HFFc6 (cell line): ENCODE measurements at regions not wholly inside any gene's neighbourhood (a gene's known extent, or its start where the extent isn't known, plus 50 kb on each side); places are given as distances from the start of the nearest gene placed in this dataset.
"Not testable (repeated sequence)": the region's sequence is repeated elsewhere in the genome, so short reads cannot be mapped to it uniquely, and the experiment has no call there.

Source experiments
- DNase-seq: peaks from one replicate; pipeline ENCODE4 v3.0.0-alpha.2; 2018
- H3K27ac Mint-ChIP-seq: 2 replicates; pipeline ENCODE4 v1.8.0; 2020; ENCODE audit warnings: mild to moderate bottlenecking, mixed read lengths
- H3K27me3 Mint-ChIP-seq: 2 replicates; pipeline ENCODE4 v1.8.0; 2021; ENCODE audit warnings: mild to moderate bottlenecking, moderate library complexity, mixed read lengths; ENCODE audit not compliant: insufficient read depth
- H3K36me3 Mint-ChIP-seq: 2 replicates; pipeline ENCODE4 v1.8.0; 2021; ENCODE audit warnings: low read depth, mixed read lengths
- H3K4me1 Mint-ChIP-seq: 2 replicates; pipeline ENCODE4 v1.8.0; 2020; ENCODE audit warnings: low read depth, mixed read lengths
- H3K4me3 Mint-ChIP-seq: 2 replicates; pipeline ENCODE4 v1.8.0; 2020; ENCODE audit warnings: mild to moderate bottlenecking, moderate library complexity, mixed read lengths
- H3K9me3 Mint-ChIP-seq: 2 replicates; pipeline ENCODE4 v1.8.0; 2020; ENCODE audit warnings: mild to moderate bottlenecking, mixed read lengths
- TF ChIP-seq, protein P1 (sequence below): fragments of 200-600 bp; sonication (generic); IDR thresholded peaks from 2 replicates; pipeline ENCODE4 v1.5.0; 2021; ENCODE audit warnings: antibody characterized with exemption, mild to moderate bottlenecking

DNA sequence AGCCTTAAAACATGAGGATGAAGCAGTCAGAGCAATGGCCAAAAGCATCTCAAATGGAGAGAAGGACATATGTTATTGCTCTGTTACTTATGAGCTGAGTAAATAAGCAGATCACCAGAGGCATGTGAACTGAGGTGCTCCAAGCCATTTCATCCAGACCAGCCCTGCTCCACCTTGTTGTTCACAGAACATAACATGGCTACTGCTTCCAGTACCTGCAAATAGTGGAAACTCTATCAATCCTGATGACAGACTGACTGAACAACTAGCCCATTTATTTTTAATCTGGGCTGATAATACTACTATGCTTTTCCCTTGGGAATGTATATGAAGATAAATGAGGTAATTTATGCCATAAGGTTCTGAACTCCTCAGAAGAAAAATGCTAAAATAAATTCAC lies 1164.7 kb downstream of the FAM181B start:
- no peaks in the 10 kb centered on the region for H3K4me1 Mint-ChIP-seq
- H3K4me3 Mint-ChIP-seq: no peak overlapping the region
- H3K36me3 Mint-ChIP-seq: no peaks in the 10 kb centered on the region
- H3K27ac Mint-ChIP-seq: no peak overlapping the region
- H3K27me3 Mint-ChIP-seq: no peaks in the 10 kb centered on the region; the same call in 1 of the 2 replicates
- peaks cover 40% of the 10 kb centered on the region for H3K9me3 Mint-ChIP-seq
- TF ChIP-seq, protein P1, sequence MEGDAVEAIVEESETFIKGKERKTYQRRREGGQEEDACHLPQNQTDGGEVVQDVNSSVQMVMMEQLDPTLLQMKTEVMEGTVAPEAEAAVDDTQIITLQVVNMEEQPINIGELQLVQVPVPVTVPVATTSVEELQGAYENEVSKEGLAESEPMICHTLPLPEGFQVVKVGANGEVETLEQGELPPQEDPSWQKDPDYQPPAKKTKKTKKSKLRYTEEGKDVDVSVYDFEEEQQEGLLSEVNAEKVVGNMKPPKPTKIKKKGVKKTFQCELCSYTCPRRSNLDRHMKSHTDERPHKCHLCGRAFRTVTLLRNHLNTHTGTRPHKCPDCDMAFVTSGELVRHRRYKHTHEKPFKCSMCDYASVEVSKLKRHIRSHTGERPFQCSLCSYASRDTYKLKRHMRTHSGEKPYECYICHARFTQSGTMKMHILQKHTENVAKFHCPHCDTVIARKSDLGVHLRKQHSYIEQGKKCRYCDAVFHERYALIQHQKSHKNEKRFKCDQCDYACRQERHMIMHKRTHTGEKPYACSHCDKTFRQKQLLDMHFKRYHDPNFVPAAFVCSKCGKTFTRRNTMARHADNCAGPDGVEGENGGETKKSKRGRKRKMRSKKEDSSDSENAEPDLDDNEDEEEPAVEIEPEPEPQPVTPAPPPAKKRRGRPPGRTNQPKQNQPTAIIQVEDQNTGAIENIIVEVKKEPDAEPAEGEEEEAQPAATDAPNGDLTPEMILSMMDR: no peak
- no peak for DNase-seq

DNA sequence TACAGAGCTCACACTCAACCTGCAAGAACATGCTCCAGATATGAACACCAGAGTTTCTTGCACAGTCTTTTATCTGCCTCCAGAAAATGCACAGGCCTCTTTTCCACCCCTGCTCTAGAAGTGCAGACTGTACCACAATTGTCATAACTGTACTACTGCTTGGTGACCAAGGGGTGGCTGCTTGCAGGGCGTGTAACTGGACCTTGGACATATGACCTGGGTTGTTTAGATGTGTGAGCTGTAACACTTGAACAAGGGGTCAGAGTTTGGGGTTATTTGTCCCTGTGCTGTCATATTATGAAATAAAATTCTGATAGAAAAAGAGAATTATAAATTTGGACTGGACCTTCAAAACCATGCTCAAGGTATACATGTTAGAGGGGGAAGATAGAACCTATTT lies 1185.5 kb downstream of the FAM181B start:
- Mint-ChIP-seq H3K9me3 (peaks cover 32% of the 10 kb centered on the region), H3K4me3 (no peak overlapping the region), H3K27me3 (no peaks in the 10 kb centered on the region), H3K4me1 (no peaks in the 10 kb centered on the region), H3K27ac (no peak overlapping the region), H3K36me3 (no peaks in the 10 kb centered on the region; the same call in 1 of the 2 replicates)
- TF ChIP-seq, protein P1: no peak
- DNase-seq: no peak

DNA sequence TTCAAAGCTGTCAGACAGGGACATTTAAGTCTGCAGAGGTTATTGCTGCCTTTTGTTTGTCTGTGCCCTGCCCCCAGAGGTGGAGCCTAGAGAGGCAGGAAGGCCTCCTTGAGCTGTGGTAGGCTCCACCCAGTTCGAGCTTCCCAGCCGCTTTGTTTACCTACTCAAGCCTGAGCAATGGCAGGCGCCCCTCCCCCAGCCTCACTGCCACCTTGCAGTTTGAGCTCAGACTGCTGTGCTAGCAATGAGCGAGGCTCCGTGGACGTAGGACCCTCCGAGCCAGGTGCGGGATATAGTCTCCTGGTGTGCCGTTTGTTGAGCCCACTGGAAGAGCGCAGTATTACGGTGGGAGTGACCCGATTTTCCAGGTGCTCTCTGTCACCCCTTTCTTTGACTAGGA lies 1193.9 kb downstream of the FAM181B start:
- not testable (repeated sequence) for DNase-seq, H3K4me1 Mint-ChIP-seq, H3K27me3 Mint-ChIP-seq, H3K36me3 Mint-ChIP-seq, H3K27ac Mint-ChIP-seq, H3K4me3 Mint-ChIP-seq
- peaks cover 31% of the 10 kb centered on the region for H3K9me3 Mint-ChIP-seq

DNA sequence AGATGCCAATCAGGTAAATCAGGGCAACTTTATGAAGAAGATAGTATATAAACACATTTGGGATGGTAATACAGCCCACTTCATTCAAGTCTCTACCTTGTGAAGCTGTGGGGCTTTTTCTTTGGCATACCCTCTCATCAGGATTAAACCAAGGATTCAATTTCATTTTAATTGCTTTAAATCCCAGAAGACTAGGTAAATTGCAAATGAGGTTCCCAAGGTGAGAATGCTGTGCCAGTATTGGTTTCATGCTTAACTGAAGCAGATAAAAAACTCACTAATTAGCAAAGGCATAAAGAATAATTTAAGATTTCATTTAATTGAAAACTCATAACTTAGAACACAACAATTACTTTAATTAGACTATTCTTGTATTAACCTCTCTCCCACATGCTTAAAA lies 1218.1 kb downstream of the FAM181B start:
- Mint-ChIP-seq H3K4me1 (no peaks in the 10 kb centered on the region), H3K36me3 (peaks cover 10% of the 10 kb centered on the region; the same call in 1 of the 2 replicates), H3K27ac (no peak overlapping the region), H3K9me3 (peaks cover 38% of the 10 kb centered on the region), H3K27me3 (peaks cover 1% of the 10 kb centered on the region), H3K4me3 (no peak overlapping the region)
- no peak for DNase-seq
- TF ChIP-seq, protein P1: no peak

DNA sequence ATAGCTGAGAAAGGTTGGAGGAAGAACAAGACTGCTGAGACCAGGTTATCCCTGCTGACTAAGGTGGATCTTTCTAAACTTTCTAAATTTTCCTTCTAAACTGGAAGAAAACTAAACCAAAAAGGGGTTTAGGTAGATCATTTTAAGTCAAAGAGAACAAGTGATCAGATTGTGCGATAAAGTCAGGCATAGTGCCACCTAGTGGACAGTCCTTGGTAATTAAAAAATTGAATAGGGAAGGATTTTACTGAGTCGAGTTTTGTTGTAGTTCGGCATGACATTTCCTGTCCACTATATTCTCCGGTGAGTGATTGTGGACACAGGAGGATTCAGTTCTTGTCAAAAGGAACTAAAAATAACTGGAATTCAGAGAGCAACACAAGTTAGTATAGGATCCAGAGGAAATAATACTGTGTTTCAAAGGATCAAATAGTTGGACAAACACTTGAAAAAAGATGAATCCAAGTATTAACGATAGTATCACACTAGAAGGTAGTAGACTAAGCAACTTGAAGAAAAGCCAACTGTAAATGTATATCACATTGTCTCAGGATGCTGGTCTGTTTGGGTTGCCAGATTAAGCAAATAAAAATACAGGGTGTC lies 1236.4 kb downstream of the FAM181B start:
- H3K27me3 Mint-ChIP-seq: no peaks in the 10 kb centered on the region

DNA sequence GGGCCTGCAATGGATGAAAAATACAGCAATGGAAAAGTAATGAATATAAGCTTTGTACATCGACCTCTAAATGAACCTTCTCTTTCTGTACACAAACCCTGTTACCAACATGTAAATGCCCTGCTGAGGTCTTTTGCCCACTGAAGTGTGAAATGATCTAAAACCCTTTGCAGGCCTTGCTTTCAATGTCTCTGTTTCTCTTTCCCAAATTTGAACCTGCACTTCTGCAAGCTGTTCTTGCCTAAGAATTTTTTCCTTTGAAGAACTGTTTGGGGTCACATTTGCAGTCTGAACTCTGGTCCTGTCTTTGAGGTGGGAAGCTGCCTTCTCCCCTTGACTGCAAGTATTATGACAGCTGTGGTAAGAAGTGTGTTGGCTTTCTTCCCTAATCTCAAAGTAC lies 1237.1 kb downstream of the FAM181B start:
- H3K27ac Mint-ChIP-seq: no peak overlapping the region
- no peaks in the 10 kb centered on the region for H3K27me3 Mint-ChIP-seq
- DNase-seq: no peak
- H3K4me3 Mint-ChIP-seq: no peak overlapping the region
- H3K4me1 Mint-ChIP-seq: no peaks in the 10 kb centered on the region
- TF ChIP-seq, protein P1: no peak
- H3K36me3 Mint-ChIP-seq: no peaks in the 10 kb centered on the region
- H3K9me3 Mint-ChIP-seq: no peaks in the 10 kb centered on the region; the same call in 1 of the 2 replicates

More for the DNA sequence above, 1236.4 kb downstream of the FAM181B start:
- Mint-ChIP-seq H3K9me3 (peaks cover 6% of the 10 kb centered on the region), H3K4me3 (no peak overlapping the region), H3K27ac (no peak overlapping the region), H3K4me1 (no peaks in the 10 kb centered on the region), H3K36me3 (no peaks in the 10 kb centered on the region)
- peak; percentile 16 for DNase-seq
- TF ChIP-seq, protein P1: peak; percentile 83
